Thyroid gland (tissue), 4 donors: ENCODE measurements at regions not wholly inside any gene's neighbourhood (a gene's known extent, or its start where the extent isn't known, plus 50 kb on each side); places are given as distances from the start of the nearest gene placed in this dataset.

ENCODE experiments used
- DNase-seq, 2 donors: peaks; one replicate each; pipeline ENCODE4 v3.0.0-alpha.2; 2019
- H3K27ac ChIP-seq, 3 donors: fragments of 200-600 bp; sonication (generic); 1 replicate in 2 of 3; 2 replicates in 1 of 3; pipeline ENCODE4 v1.5.1; 2016 to 2019; ENCODE audit warnings: mild to moderate bottlenecking in 1 of 3, moderate library complexity in 1 of 3
- H3K27me3 ChIP-seq: fragments of 200-600 bp; sonication (generic); one replicate; pipeline ENCODE4 v1.5.1; 2019
- H3K36me3 ChIP-seq, 2 donors: fragments of 200-600 bp; sonication (generic); one replicate each; pipeline ENCODE4 v1.5.1; 2016 to 2019
- H3K4me1 ChIP-seq, 2 donors: fragments of 200-600 bp; sonication (generic); one replicate each; pipeline ENCODE4 v1.5.1; 2017 to 2019
- H3K4me3 ChIP-seq, 3 donors: fragments of 200-600 bp; sonication (generic); replicated peaks in 1 of 3; 1 replicate in 2 of 3; 2 replicates in 1 of 3; pipeline ENCODE4 v1.5.1; 2016; ENCODE audit warnings: mild to moderate bottlenecking in 1 of 3
- H3K9me3 ChIP-seq: fragments of 200-600 bp; sonication (generic); one replicate; pipeline ENCODE4 v1.5.1; 2017
- CTCF ChIP-seq, 6 experiments: fragments of 200-600 bp in 3 of 6; fragments of 450-650 bp in 3 of 6; sonication (generic) in 3 of 6; IDR thresholded peaks; one replicate each; pipeline ENCODE4 v1.5.1; 2016 to 2019; ENCODE audit warnings: antibody characterized with exemption in 6 of 6, mild to moderate bottlenecking in 2 of 6, inconsistent platforms in 1 of 6, moderate library complexity in 1 of 6
- POLR2A ChIP-seq, 2 donors: fragments of 450-650 bp; IDR thresholded peaks; one replicate each; pipeline ENCODE4 v1.6.1; 2017; ENCODE audit warnings: antibody characterized with exemption in 2 of 2, mild to moderate bottlenecking in 2 of 2, moderate library complexity in 1 of 2
- WGBS, 2 donors: methylation state at CpG; one replicate each; pipeline ENCODE4 v1.1.5; 2017; 5-methylcytosine and 5-hydroxymethylcytosine counted together
- intact Hi-C: fragments of 100-400 bp; cut with DNase I; formaldehyde crosslinking; loops from one replicate; pipeline ENCODE4 v1.15.1; 2023

GRCh38 chrX:112355931-112356330 lies 273.4 kb upstream of the TRPC5 start:
- intact Hi-C loops: no loop called here
- no peaks in the 10 kb centered on the region for H3K27me3 ChIP-seq
- H3K27ac ChIP-seq: no peak overlapping the region
- no peak for DNase-seq
- WGBS, 2 donors: 81 to 93% methylated on average over 2 of the region's 2 CpGs
- H3K36me3 ChIP-seq: no peaks in the 10 kb centered on the region
- no peak for TF ChIP-seq POLR2A (IDR thresholded peaks at IDR 0.05)
- TF ChIP-seq CTCF (IDR thresholded peaks at IDR 0.05): no peak
- H3K4me1 ChIP-seq: no peaks in the 10 kb centered on the region
- H3K4me3 ChIP-seq: no peak overlapping the region
- no peaks in the 10 kb centered on the region for H3K9me3 ChIP-seq

DNA sequence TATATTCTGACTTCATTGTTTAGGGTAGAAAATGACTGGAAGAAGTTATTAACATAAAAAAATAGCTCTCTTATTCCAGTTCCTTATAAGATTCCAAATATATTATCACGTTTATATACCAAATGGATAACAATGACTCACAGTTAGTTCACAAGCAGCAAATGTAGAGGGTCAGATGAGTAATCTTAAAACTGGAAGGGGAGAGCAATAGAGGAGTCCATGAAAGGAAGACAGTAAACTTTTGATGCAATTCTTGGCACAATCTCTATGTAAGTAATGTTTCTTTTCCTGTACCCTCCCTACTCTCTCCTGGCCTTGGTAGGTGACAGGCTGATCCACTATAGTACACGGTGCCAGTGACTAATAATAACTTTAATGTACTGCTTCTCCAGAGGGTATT lies 259.0 kb upstream of the TRPC5 start:
- intact Hi-C loops: no loop called here
- Histone ChIP-seq H3K36me3 (no peaks in the 10 kb centered on the region), H3K27me3 (no peaks in the 10 kb centered on the region), H3K4me1 (no peaks in the 10 kb centered on the region), H3K4me3 (no peak overlapping the region), H3K9me3 (no peaks in the 10 kb centered on the region), H3K27ac (no peak overlapping the region)
- TF ChIP-seq POLR2A (IDR thresholded peaks at IDR 0.05): no peak
- TF ChIP-seq CTCF (IDR thresholded peaks at IDR 0.05): no peak
- WGBS, 2 donors: 55 to 74% methylated on average over 2 of the region's 2 CpGs
- DNase-seq: no peak

DNA sequence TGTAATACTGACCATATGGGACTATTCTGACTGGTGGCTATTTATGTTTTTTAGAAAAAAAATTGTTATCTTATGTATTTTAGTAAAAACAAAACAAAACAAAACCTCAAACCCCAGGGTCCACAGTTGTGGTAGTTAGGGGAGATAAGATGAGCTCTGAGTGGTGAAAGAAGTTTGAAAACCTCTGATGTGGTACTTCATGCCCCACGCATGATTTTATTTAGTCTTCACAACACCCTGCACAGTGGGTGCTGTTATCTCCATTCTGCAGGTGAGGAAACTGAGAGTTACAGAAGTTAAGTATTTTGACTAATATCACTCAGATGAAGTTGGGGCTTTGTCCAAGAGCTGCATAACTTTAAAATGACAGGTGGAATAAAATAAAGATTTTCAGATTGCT lies 230.6 kb upstream of the TRPC5 start:
- Histone ChIP-seq H3K36me3 (no peaks in the 10 kb centered on the region), H3K4me1 (no peaks in the 10 kb centered on the region), H3K9me3 (no peaks in the 10 kb centered on the region), H3K27ac (no peak overlapping the region), H3K4me3 (no peak overlapping the region), H3K27me3 (no peaks in the 10 kb centered on the region)
- no peak for DNase-seq
- WGBS, 2 donors: 82 to 89% methylated on average over 1 of the region's 1 CpG
- TF ChIP-seq POLR2A (IDR thresholded peaks at IDR 0.05) (no peak), CTCF (IDR thresholded peaks at IDR 0.05) (no peak)
- intact Hi-C loops: no loop called here

DNA sequence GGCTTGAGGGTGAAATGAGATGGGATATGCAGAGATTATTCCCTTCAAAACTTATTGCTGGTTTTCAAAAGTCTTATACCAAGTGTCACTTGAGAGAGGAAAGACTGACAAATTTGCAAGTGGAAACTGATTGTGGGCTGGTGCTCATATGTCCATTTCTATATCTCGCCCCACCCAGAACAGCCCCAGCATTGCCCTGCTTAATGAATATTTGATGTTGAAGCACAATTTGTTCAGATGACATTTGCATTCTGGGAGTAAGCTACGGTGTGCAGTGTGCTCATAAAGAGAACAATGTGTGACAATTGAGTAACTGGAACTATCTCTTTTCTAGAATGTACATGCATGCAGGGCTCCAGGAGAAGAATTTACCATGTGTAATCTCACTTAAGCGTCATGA lies 223.5 kb upstream of the TRPC5 start:
- H3K27ac ChIP-seq: no peak overlapping the region
- H3K9me3 ChIP-seq: no peaks in the 10 kb centered on the region
- H3K4me1 ChIP-seq: no peaks in the 10 kb centered on the region
- DNase-seq: no peak
- no peaks in the 10 kb centered on the region for H3K36me3 ChIP-seq
- H3K4me3 ChIP-seq: no peak overlapping the region
- 80 to 90% methylated on average over 3 of the region's 3 CpGs for WGBS, 2 donors
- H3K27me3 ChIP-seq: no peaks in the 10 kb centered on the region
- intact Hi-C loops: no loop called here
- no peak for TF ChIP-seq POLR2A (IDR thresholded peaks at IDR 0.05)
- TF ChIP-seq CTCF (IDR thresholded peaks at IDR 0.05): no peak

GRCh38 chrX:112279940-112280339 lies 197.4 kb upstream of the TRPC5 start:
- no peaks in the 10 kb centered on the region for H3K27me3 ChIP-seq
- TF ChIP-seq CTCF (IDR thresholded peaks at IDR 0.05) (no peak), POLR2A (IDR thresholded peaks at IDR 0.05) (no peak)
- no peaks in the 10 kb centered on the region for H3K36me3 ChIP-seq
- H3K4me3 ChIP-seq: no peak overlapping the region
- H3K27ac ChIP-seq: no peak overlapping the region
- 100% methylated on average over 1 of the region's 1 CpG for WGBS, 2 donors
- no peaks in the 10 kb centered on the region for H3K4me1 ChIP-seq
- intact Hi-C loops: no loop called here
- no peaks in the 10 kb centered on the region for H3K9me3 ChIP-seq
- no peak for DNase-seq
